Endothelial cell of umbilical vein (primary cell): ENCODE measurements at regions not wholly inside any gene's neighbourhood (a gene's known extent, or its start where the extent isn't known, plus 50 kb on each side); places are given as distances from the start of the nearest gene placed in this dataset.

Source experiments
- CTCF ChIP-seq, 2 donors: IDR thresholded peaks; 1 replicate in 1 of 2; 2 replicates in 1 of 2; pipeline ENCODE4 v1.5.1; 2011; ENCODE audit warnings: low read length in 2 of 2, mild to moderate bottlenecking in 2 of 2, moderate library complexity in 2 of 2, control low read depth in 1 of 2, inconsistent platforms in 1 of 2, low read depth in 1 of 2; ENCODE audit not compliant: insufficient read depth in 1 of 2; ENCODE audit errors: extremely low read depth in 1 of 2
- POLR2A ChIP-seq: IDR thresholded peaks from 2 replicates; pipeline ENCODE4 v1.6.1; 2012; ENCODE audit warnings: low read depth, mild to moderate bottlenecking, control low read depth, low read length
- TF ChIP-seq, protein P1 (sequence below): IDR thresholded peaks from 2 replicates; pipeline ENCODE4 v1.6.1; 2011; ENCODE audit not compliant: insufficient read depth, insufficient read length

- TF ChIP-seq, protein P1, sequence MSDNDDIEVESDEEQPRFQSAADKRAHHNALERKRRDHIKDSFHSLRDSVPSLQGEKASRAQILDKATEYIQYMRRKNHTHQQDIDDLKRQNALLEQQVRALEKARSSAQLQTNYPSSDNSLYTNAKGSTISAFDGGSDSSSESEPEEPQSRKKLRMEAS = no peak
- TF ChIP-seq POLR2A (no peak), CTCF (IDR thresholded peaks at IDR 0.05; ENCODE audit: extremely low read depth in 1 of 2, insufficient read depth in 1 of 2, low read depth in 1 of 2, low read length in 2 of 2) (no peak)
These were observed 363.9 kb downstream of the PREX1 start for GRCh38 chr20:48463916-48464315.
